ENCODE measurements at regions not wholly inside any gene's neighbourhood (a gene's known extent, or its start where the extent isn't known, plus 50 kb on each side); places are given as distances from the start of the nearest gene placed in this dataset.
"Not testable (repeated sequence)": the region's sequence is repeated elsewhere in the genome, so short reads cannot be mapped to it uniquely, and the experiment has no call there.

- peaks cover 16% of the 10 kb centered on the region for H3K4me1 ChIP-seq (ENCODE audit: control insufficient read depth, insufficient read depth, low read length)
- no peaks in the 10 kb centered on the region for H3K27me3 ChIP-seq (ENCODE audit: control insufficient read depth, insufficient read depth, low read length)
- H3K4me3 ChIP-seq (ENCODE audit: low read depth, low read length), result no peak overlapping the region
- no peaks in the 10 kb centered on the region for H3K9me3 ChIP-seq (ENCODE audit: control insufficient read depth, insufficient read depth, low read length)
- H3K27ac ChIP-seq (ENCODE audit: low read depth, low read length), result no peak overlapping the region
- H3K36me3 ChIP-seq (ENCODE audit: control insufficient read depth, insufficient read depth, low read length), result no peaks in the 10 kb centered on the region
- H3K9ac ChIP-seq (ENCODE audit: low read depth, low read length), result no peak overlapping the region
Observed at GRCh38 chr14:26655128-26655527, 57.3 kb upstream of the NOVA1 start.

GRCh38 chr14:26663506-26663905 is 65.7 kb upstream of the NOVA1 start:
- H3K4me3 ChIP-seq (ENCODE audit: low read depth, low read length), result no peak overlapping the region
- peaks cover 4% of the 10 kb centered on the region for H3K9me3 ChIP-seq (ENCODE audit: control insufficient read depth, insufficient read depth, low read length)
- H3K27ac ChIP-seq (ENCODE audit: low read depth, low read length), result no peak overlapping the region
- H3K9ac ChIP-seq (ENCODE audit: low read depth, low read length), result no peak overlapping the region
- H3K36me3 ChIP-seq (ENCODE audit: control insufficient read depth, insufficient read depth, low read length), result no peaks in the 10 kb centered on the region
- no peaks in the 10 kb centered on the region for H3K27me3 ChIP-seq (ENCODE audit: control insufficient read depth, insufficient read depth, low read length)
- H3K4me1 ChIP-seq (ENCODE audit: control insufficient read depth, insufficient read depth, low read length), result no peaks in the 10 kb centered on the region

GRCh38 chr14:26678732-26679420 is 81.0 kb upstream of the NOVA1 start:
- Histone ChIP-seq H3K4me3 (ENCODE audit: low read depth, low read length) (peak overlapping the region; percentile 40; the same call in 1 of the 2 replicates), H3K9me3 (ENCODE audit: control insufficient read depth, insufficient read depth, low read length) (peaks cover 12% of the 10 kb centered on the region; the same call in 1 of the 2 replicates)
- H3K27ac ChIP-seq (ENCODE audit: low read depth, low read length); H3K9ac ChIP-seq (ENCODE audit: low read depth, low read length); H3K27me3 ChIP-seq (ENCODE audit: control insufficient read depth, insufficient read depth, low read length); H3K36me3 ChIP-seq (ENCODE audit: control insufficient read depth, insufficient read depth, low read length); H3K4me1 ChIP-seq (ENCODE audit: control insufficient read depth, insufficient read depth, low read length): not testable (repeated sequence)

GRCh38 chr14:26685401-26685800 is 87.6 kb upstream of the NOVA1 start:
- Histone ChIP-seq H3K4me1 (ENCODE audit: control insufficient read depth, insufficient read depth, low read length) (peaks cover 4% of the 10 kb centered on the region; the same call in 1 of the 2 replicates), H3K27ac (ENCODE audit: low read depth, low read length) (no peak overlapping the region), H3K9me3 (ENCODE audit: control insufficient read depth, insufficient read depth, low read length) (peaks cover 5% of the 10 kb centered on the region; the same call in 1 of the 2 replicates), H3K36me3 (ENCODE audit: control insufficient read depth, insufficient read depth, low read length) (no peaks in the 10 kb centered on the region), H3K9ac (ENCODE audit: low read depth, low read length) (no peak overlapping the region), H3K4me3 (ENCODE audit: low read depth, low read length) (no peak overlapping the region), H3K27me3 (ENCODE audit: control insufficient read depth, insufficient read depth, low read length) (no peaks in the 10 kb centered on the region)

- H3K27me3 ChIP-seq (ENCODE audit: control insufficient read depth, insufficient read depth, low read length), result no peaks in the 10 kb centered on the region
- H3K9ac ChIP-seq (ENCODE audit: low read depth, low read length), result no peak overlapping the region
- H3K9me3 ChIP-seq (ENCODE audit: control insufficient read depth, insufficient read depth, low read length), result no peaks in the 10 kb centered on the region
- no peaks in the 10 kb centered on the region for H3K36me3 ChIP-seq (ENCODE audit: control insufficient read depth, insufficient read depth, low read length)
- peaks cover 4% of the 10 kb centered on the region; the same call in 1 of the 2 replicates for H3K4me1 ChIP-seq (ENCODE audit: control insufficient read depth, insufficient read depth, low read length)
- no peak overlapping the region for H3K4me3 ChIP-seq (ENCODE audit: low read depth, low read length)
- H3K27ac ChIP-seq (ENCODE audit: low read depth, low read length), result no peak overlapping the region
Observed at GRCh38 chr14:26687301-26687837, 89.5 kb upstream of the NOVA1 start.

- H3K9ac ChIP-seq (ENCODE audit: low read depth, low read length), result no peak overlapping the region
- no peak overlapping the region for H3K4me3 ChIP-seq (ENCODE audit: low read depth, low read length)
- H3K36me3 ChIP-seq (ENCODE audit: control insufficient read depth, insufficient read depth, low read length), result no peaks in the 10 kb centered on the region
- no peaks in the 10 kb centered on the region for H3K9me3 ChIP-seq (ENCODE audit: control insufficient read depth, insufficient read depth, low read length)
- no peaks in the 10 kb centered on the region for H3K4me1 ChIP-seq (ENCODE audit: control insufficient read depth, insufficient read depth, low read length)
- H3K27ac ChIP-seq (ENCODE audit: low read depth, low read length), result no peak overlapping the region
- H3K27me3 ChIP-seq (ENCODE audit: control insufficient read depth, insufficient read depth, low read length), result no peaks in the 10 kb centered on the region
Observed at GRCh38 chr14:26694521-26694920, 96.7 kb upstream of the NOVA1 start.

- H3K27ac ChIP-seq (ENCODE audit: low read depth, low read length), result no peak overlapping the region
- 0 out of 2 replicates have a peak, but pooled peaks cover 5% of the 10 kb centered on the region for H3K4me1 ChIP-seq (ENCODE audit: control insufficient read depth, insufficient read depth, low read length)
- H3K9me3 ChIP-seq (ENCODE audit: control insufficient read depth, insufficient read depth, low read length), result no peaks in the 10 kb centered on the region
- no peak overlapping the region for H3K9ac ChIP-seq (ENCODE audit: low read depth, low read length)
- H3K36me3 ChIP-seq (ENCODE audit: control insufficient read depth, insufficient read depth, low read length), result no peaks in the 10 kb centered on the region
- H3K4me3 ChIP-seq (ENCODE audit: low read depth, low read length), result no peak overlapping the region
- no peaks in the 10 kb centered on the region for H3K27me3 ChIP-seq (ENCODE audit: control insufficient read depth, insufficient read depth, low read length)
Observed at GRCh38 chr14:26702721-26703230, 104.9 kb upstream of the NOVA1 start.

- Histone ChIP-seq H3K9ac (ENCODE audit: low read depth, low read length) (no peak overlapping the region), H3K27me3 (ENCODE audit: control insufficient read depth, insufficient read depth, low read length) (no peaks in the 10 kb centered on the region), H3K4me3 (ENCODE audit: low read depth, low read length) (no peak overlapping the region), H3K27ac (ENCODE audit: low read depth, low read length) (no peak overlapping the region), H3K9me3 (ENCODE audit: control insufficient read depth, insufficient read depth, low read length) (no peaks in the 10 kb centered on the region), H3K4me1 (ENCODE audit: control insufficient read depth, insufficient read depth, low read length) (peaks cover 8% of the 10 kb centered on the region; the same call in 1 of the 2 replicates), H3K36me3 (ENCODE audit: control insufficient read depth, insufficient read depth, low read length) (no peaks in the 10 kb centered on the region)
Observed at GRCh38 chr14:26703686-26704366, 106.0 kb upstream of the NOVA1 start.

GRCh38 chr14:26707234-26707633 is 109.4 kb upstream of the NOVA1 start:
- Histone ChIP-seq H3K4me1 (ENCODE audit: control insufficient read depth, insufficient read depth, low read length) (peaks cover 15% of the 10 kb centered on the region), H3K36me3 (ENCODE audit: control insufficient read depth, insufficient read depth, low read length) (no peaks in the 10 kb centered on the region), H3K27me3 (ENCODE audit: control insufficient read depth, insufficient read depth, low read length) (no peaks in the 10 kb centered on the region), H3K9me3 (ENCODE audit: control insufficient read depth, insufficient read depth, low read length) (no peaks in the 10 kb centered on the region), H3K9ac (ENCODE audit: low read depth, low read length) (no peak overlapping the region), H3K27ac (ENCODE audit: low read depth, low read length) (no peak overlapping the region), H3K4me3 (ENCODE audit: low read depth, low read length) (no peak overlapping the region)

GRCh38 chr14:26709019-26709418 is 111.2 kb upstream of the NOVA1 start:
- Histone ChIP-seq H3K9ac (ENCODE audit: low read depth, low read length) (no peak overlapping the region), H3K36me3 (ENCODE audit: control insufficient read depth, insufficient read depth, low read length) (no peaks in the 10 kb centered on the region), H3K9me3 (ENCODE audit: control insufficient read depth, insufficient read depth, low read length) (no peaks in the 10 kb centered on the region), H3K27ac (ENCODE audit: low read depth, low read length) (no peak overlapping the region), H3K27me3 (ENCODE audit: control insufficient read depth, insufficient read depth, low read length) (no peaks in the 10 kb centered on the region), H3K4me1 (ENCODE audit: control insufficient read depth, insufficient read depth, low read length) (peaks cover 10% of the 10 kb centered on the region), H3K4me3 (ENCODE audit: low read depth, low read length) (no peak overlapping the region)

- Histone ChIP-seq H3K4me3 (ENCODE audit: low read depth, low read length) (no peak overlapping the region), H3K9me3 (ENCODE audit: control insufficient read depth, insufficient read depth, low read length) (no peaks in the 10 kb centered on the region), H3K4me1 (ENCODE audit: control insufficient read depth, insufficient read depth, low read length) (no peaks in the 10 kb centered on the region), H3K27ac (ENCODE audit: low read depth, low read length) (no peak overlapping the region), H3K36me3 (ENCODE audit: control insufficient read depth, insufficient read depth, low read length) (no peaks in the 10 kb centered on the region), H3K9ac (ENCODE audit: low read depth, low read length) (no peak overlapping the region), H3K27me3 (ENCODE audit: control insufficient read depth, insufficient read depth, low read length) (no peaks in the 10 kb centered on the region)
Observed at GRCh38 chr14:26719514-26719913, 121.7 kb upstream of the NOVA1 start.
